ENCODE measurements at regions not wholly inside any gene's neighbourhood (a gene's known extent, or its start where the extent isn't known, plus 50 kb on each side); places are given as distances from the start of the nearest gene placed in this dataset.

GRCh38 chr12:131454418-131455217 lies 256.3 kb upstream of the SFSWAP start:
- in situ Hi-C loops (cut with MboI; ENCODE audit: low pct_unique_long_range_greater_than_20kb in 2 of 9, low sequenced_read_pairs in 9 of 9, unreplicated experiment in 9 of 9) = no loop called here
- H3K27ac ChIP-seq = no peak overlapping the region
- H3K4me1 ChIP-seq (replicated peaks in 1 of 2) = peaks cover 22 to 25% of the 10 kb centered on the region in 2 donors
- peak; percentile 89 to 99 (median 95) for ATAC-seq (replicated peaks in 6 of 8)
- no peak overlapping the region for H3K4me3 ChIP-seq
- 13 to 89% (median 70%) methylated on average over 1 to 4 of the region's 12 CpGs; no CpG with 5 or more reads in 1 of the 10 experiments for WGBS, 10 experiments

- 60 to 90% (median 82%) methylated on average over 1 to 2 of the region's 10 CpGs; no CpG with 5 or more reads in 6 of the 10 experiments for WGBS, 10 experiments
- no peak for ATAC-seq (replicated peaks in 6 of 8)
Observed at GRCh38 chr12:131455218-131455506, 255.7 kb upstream of the SFSWAP start.

GRCh38 chr12:131455581-131456110 lies 255.2 kb upstream of the SFSWAP start:
- ATAC-seq (replicated peaks in 6 of 8) = no peak
- Histone ChIP-seq H3K27ac (no peak overlapping the region), H3K4me3 (no peak overlapping the region), H3K4me1 (replicated peaks in 1 of 2) (peaks cover 31% of the 10 kb centered on the region in 2 donors)
- in situ Hi-C loops (cut with MboI; ENCODE audit: low pct_unique_long_range_greater_than_20kb in 2 of 9, low sequenced_read_pairs in 9 of 9, unreplicated experiment in 9 of 9) = no loop called here
- 60 to 100% methylated on average over 1 of the region's 12 CpGs; no CpG with 5 or more reads in 8 of the 10 experiments for WGBS, 10 experiments

More at GRCh38 chr12:131455218-131455506, 255.7 kb upstream of the SFSWAP start:
- Histone ChIP-seq H3K4me1 (replicated peaks in 1 of 2) (peaks cover 28 to 31% of the 10 kb centered on the region in 2 donors), H3K27ac (no peak overlapping the region), H3K4me3 (no peak overlapping the region)
- in situ Hi-C loops (cut with MboI; ENCODE audit: low pct_unique_long_range_greater_than_20kb in 2 of 9, low sequenced_read_pairs in 9 of 9, unreplicated experiment in 9 of 9) = no loop called here

- H3K4me1 ChIP-seq (replicated peaks in 1 of 2) = peaks cover 31% of the 10 kb centered on the region in 2 donors
- no peak overlapping the region for H3K4me3 ChIP-seq
- peak in 1 of 8 experiments; percentile 21 for ATAC-seq (replicated peaks in 6 of 8)
- 10 to 87% (median 54%) methylated on average over 2 to 10 of the region's 24 CpGs; no CpG with 5 or more reads in 6 of the 10 experiments for WGBS, 10 experiments
- in situ Hi-C loops (cut with MboI; ENCODE audit: low pct_unique_long_range_greater_than_20kb in 2 of 9, low sequenced_read_pairs in 9 of 9, unreplicated experiment in 9 of 9) = no loop called here
- no peak overlapping the region for H3K27ac ChIP-seq
Observed at GRCh38 chr12:131456301-131457027, 254.4 kb upstream of the SFSWAP start.

- Histone ChIP-seq H3K4me1 (replicated peaks in 1 of 2) (peaks cover 31% of the 10 kb centered on the region in 2 donors), H3K27ac (no peak overlapping the region), H3K4me3 (no peak overlapping the region)
- WGBS, 10 experiments = 90% methylated on average over 4 of the region's 15 CpGs; no CpG with 5 or more reads in 9 of the 10 experiments
- peak in 1 of 8 experiments; percentile 0 for ATAC-seq (replicated peaks in 6 of 8)
- in situ Hi-C loops (cut with MboI; ENCODE audit: low pct_unique_long_range_greater_than_20kb in 2 of 9, low sequenced_read_pairs in 9 of 9, unreplicated experiment in 9 of 9) = no loop called here
Observed at GRCh38 chr12:131457028-131457310, 253.9 kb upstream of the SFSWAP start.

GRCh38 chr12:131457331-131458047 lies 253.4 kb upstream of the SFSWAP start:
- in situ Hi-C loops (cut with MboI; ENCODE audit: low pct_unique_long_range_greater_than_20kb in 2 of 9, low sequenced_read_pairs in 9 of 9, unreplicated experiment in 9 of 9) = no loop called here
- Histone ChIP-seq H3K4me3 (no peak overlapping the region), H3K27ac (no peak overlapping the region), H3K4me1 (replicated peaks in 1 of 2) (peaks cover 31% of the 10 kb centered on the region in 2 donors)
- WGBS, 10 experiments = 60 to 84% (median 68%) methylated on average over 2 to 9 of the region's 19 CpGs; no CpG with 5 or more reads in 7 of the 10 experiments
- peak in 3 of 8 experiments; percentile 7 to 43 (median 11) for ATAC-seq (replicated peaks in 6 of 8)

- Histone ChIP-seq H3K4me3 (no peak overlapping the region), H3K27ac (no peak overlapping the region), H3K4me1 (replicated peaks in 1 of 2) (peaks cover 31% of the 10 kb centered on the region in 2 donors)
- WGBS, 10 experiments = 44 to 100% (median 61%) methylated on average over 1 to 8 of the region's 9 CpGs; no CpG with 5 or more reads in 3 of the 10 experiments
- no peak for ATAC-seq (replicated peaks in 6 of 8)
- in situ Hi-C loops (cut with MboI; ENCODE audit: low pct_unique_long_range_greater_than_20kb in 2 of 9, low sequenced_read_pairs in 9 of 9, unreplicated experiment in 9 of 9) = no loop called here
Observed at GRCh38 chr12:131458048-131458374, 252.9 kb upstream of the SFSWAP start.

- Histone ChIP-seq H3K27ac (no peak overlapping the region), H3K4me3 (no peak overlapping the region), H3K4me1 (replicated peaks in 1 of 2) (peaks cover 28 to 31% of the 10 kb centered on the region in 2 donors)
- in situ Hi-C loops (cut with MboI; ENCODE audit: low pct_unique_long_range_greater_than_20kb in 2 of 9, low sequenced_read_pairs in 9 of 9, unreplicated experiment in 9 of 9) = no loop called here
- 45 to 87% (median 80%) methylated on average over 2 to 18 of the region's 31 CpGs; no CpG with 5 or more reads in 2 of the 10 experiments for WGBS, 10 experiments
- no peak for ATAC-seq (replicated peaks in 6 of 8)
Observed at GRCh38 chr12:131458931-131459772, 251.7 kb upstream of the SFSWAP start.

- no peak overlapping the region for H3K4me3 ChIP-seq
- H3K27ac ChIP-seq = no peak overlapping the region
- peaks cover 23 to 26% of the 10 kb centered on the region in 2 donors for H3K4me1 ChIP-seq (replicated peaks in 1 of 2)
- peak in 2 of 8 experiments; percentile 23 to 33 for ATAC-seq (replicated peaks in 6 of 8)
- WGBS, 10 experiments = 0 to 76% (median 60%) methylated on average over 1 to 7 of the region's 21 CpGs; no CpG with 5 or more reads in 5 of the 10 experiments
- in situ Hi-C loops (cut with MboI; ENCODE audit: low pct_unique_long_range_greater_than_20kb in 2 of 9, low sequenced_read_pairs in 9 of 9, unreplicated experiment in 9 of 9) = no loop called here
Observed at GRCh38 chr12:131459773-131460365, 251.0 kb upstream of the SFSWAP start.

- H3K4me1 ChIP-seq (replicated peaks in 1 of 2) = peaks cover 23 to 26% of the 10 kb centered on the region in 2 donors
Observed at GRCh38 chr12:131460520-131460919, 250.4 kb upstream of the SFSWAP start.

GRCh38 chr12:131461096-131461495 lies 249.8 kb upstream of the SFSWAP start:
- ATAC-seq (replicated peaks in 6 of 8) = no peak
- H3K4me1 ChIP-seq (replicated peaks in 1 of 2) = peaks cover 22 to 24% of the 10 kb centered on the region in 2 donors
- no peak overlapping the region for H3K4me3 ChIP-seq
- WGBS, 10 experiments = 20 to 90% (median 65%) methylated on average over 1 to 2 of the region's 2 CpGs; no CpG with 5 or more reads in 4 of the 10 experiments
- in situ Hi-C loops (cut with MboI; ENCODE audit: low pct_unique_long_range_greater_than_20kb in 2 of 9, low sequenced_read_pairs in 9 of 9, unreplicated experiment in 9 of 9) = no loop called here
- no peak overlapping the region for H3K27ac ChIP-seq

More at GRCh38 chr12:131460520-131460919, 250.4 kb upstream of the SFSWAP start:
- WGBS, 10 experiments = 0 to 80% (median 57%) methylated on average over 1 to 5 of the region's 5 CpGs; no CpG with 5 or more reads in 1 of the 10 experiments
- ATAC-seq (replicated peaks in 6 of 8) = peak in 3 of 8 experiments; percentile 20 to 63 (median 35)
- in situ Hi-C loops (cut with MboI; ENCODE audit: low pct_unique_long_range_greater_than_20kb in 2 of 9, low sequenced_read_pairs in 9 of 9, unreplicated experiment in 9 of 9) = no loop called here
- H3K27ac ChIP-seq = no peak overlapping the region
- H3K4me3 ChIP-seq = no peak overlapping the region

GRCh38 chr12:131463174-131463573 lies 247.7 kb upstream of the SFSWAP start:
- WGBS, 10 experiments = 11 to 80% (median 63%) methylated on average over 1 to 3 of the region's 4 CpGs; no CpG with 5 or more reads in 1 of the 10 experiments

More at GRCh38 chr12:131463174-131463573, 247.7 kb upstream of the SFSWAP start:
- in situ Hi-C loops (cut with MboI; ENCODE audit: low pct_unique_long_range_greater_than_20kb in 2 of 9, low sequenced_read_pairs in 9 of 9, unreplicated experiment in 9 of 9) = no loop called here
- H3K27ac ChIP-seq = no peak overlapping the region
- no peak overlapping the region for H3K4me3 ChIP-seq
- peak in 3 of 8 experiments; percentile 38 to 75 (median 68) for ATAC-seq (replicated peaks in 6 of 8)
- peaks cover 17% of the 10 kb centered on the region in 2 donors for H3K4me1 ChIP-seq (replicated peaks in 1 of 2)
